SJSA1 (cell line): ENCODE measurements at regions not wholly inside any gene's neighbourhood (a gene's known extent, or its start where the extent isn't known, plus 50 kb on each side); places are given as distances from the start of the nearest gene placed in this dataset.

Experiments
- DNase-seq, 2 experiments: peaks; one replicate each; pipeline ENCODE4 v3.0.0-alpha.2; 2015 to 2020; ENCODE audit warnings: low spot score in 2 of 2, low read depth in 1 of 2
- H3K27ac ChIP-seq: fragments of 250-450 bp; sonication (Bioruptor Pico); 2 replicates; pipeline ENCODE4 v1.5.1; 2020; ENCODE audit warnings: mild to moderate bottlenecking, moderate library complexity
- H3K27me3 ChIP-seq: fragments of 250-450 bp; sonication (Bioruptor Pico); replicated peaks from 2 replicates; pipeline ENCODE4 v1.5.1; 2020; ENCODE audit warnings: mild to moderate bottlenecking, moderate library complexity
- H3K36me3 ChIP-seq: fragments of 250-450 bp; sonication (Bioruptor Pico); 2 replicates; pipeline ENCODE4 v1.5.1; 2020; ENCODE audit warnings: mild to moderate bottlenecking
- H3K4me1 ChIP-seq: fragments of 250-450 bp; sonication (Bioruptor Pico); replicated peaks from 2 replicates; pipeline ENCODE4 v1.6.1; 2021; ENCODE audit warnings: mild to moderate bottlenecking
- H3K4me3 ChIP-seq: fragments of 250-450 bp; sonication (Bioruptor Pico); 2 replicates; pipeline ENCODE4 v1.5.1; 2020; ENCODE audit warnings: mild to moderate bottlenecking
- H3K9me3 ChIP-seq: fragments of 250-450 bp; sonication (Bioruptor Pico); replicated peaks from 2 replicates; pipeline ENCODE4 v1.5.1; 2020; ENCODE audit warnings: mild to moderate bottlenecking

DNA sequence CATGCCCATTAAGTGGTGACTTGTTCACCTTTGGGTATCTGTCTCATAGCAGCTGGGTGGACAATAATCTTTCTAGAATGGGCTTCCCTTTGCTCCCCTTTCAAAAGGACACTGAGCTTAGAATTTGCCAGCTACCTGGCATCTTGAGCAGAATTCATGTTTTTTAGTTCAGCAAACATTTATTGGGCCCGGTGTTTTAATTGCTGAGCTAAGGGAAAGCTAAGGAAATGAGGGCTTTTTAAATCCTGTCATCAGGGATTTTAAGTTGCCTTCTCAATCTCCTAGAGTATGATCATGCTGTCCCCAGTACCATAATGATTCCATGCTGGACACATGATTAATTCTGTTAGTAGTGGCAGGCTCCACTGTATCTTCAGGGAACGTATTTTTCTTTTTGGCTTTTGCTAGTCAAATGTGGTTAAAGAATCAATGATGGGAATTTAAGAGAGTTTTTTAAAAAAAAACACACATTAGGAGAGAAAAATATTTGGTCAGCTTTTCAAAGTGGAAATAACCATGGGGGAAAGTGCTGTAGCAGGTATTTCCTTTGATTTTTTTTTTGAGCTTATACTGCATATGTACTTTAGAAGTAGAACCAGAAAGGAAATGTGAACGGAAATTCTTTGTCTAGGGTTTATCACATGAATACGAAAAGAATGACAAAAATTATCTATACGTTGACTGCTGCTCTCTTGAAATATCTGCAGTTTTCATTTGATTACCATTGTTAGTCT, 208.9 kb downstream of the CLCN4 start:
- H3K4me1 ChIP-seq: no peaks in the 10 kb centered on the region
- H3K36me3 ChIP-seq: no peaks in the 10 kb centered on the region
- no peaks in the 10 kb centered on the region for H3K27me3 ChIP-seq
- no peak for DNase-seq
- H3K4me3 ChIP-seq: no peak overlapping the region
- no peaks in the 10 kb centered on the region for H3K9me3 ChIP-seq
- H3K27ac ChIP-seq: no peak overlapping the region

DNA sequence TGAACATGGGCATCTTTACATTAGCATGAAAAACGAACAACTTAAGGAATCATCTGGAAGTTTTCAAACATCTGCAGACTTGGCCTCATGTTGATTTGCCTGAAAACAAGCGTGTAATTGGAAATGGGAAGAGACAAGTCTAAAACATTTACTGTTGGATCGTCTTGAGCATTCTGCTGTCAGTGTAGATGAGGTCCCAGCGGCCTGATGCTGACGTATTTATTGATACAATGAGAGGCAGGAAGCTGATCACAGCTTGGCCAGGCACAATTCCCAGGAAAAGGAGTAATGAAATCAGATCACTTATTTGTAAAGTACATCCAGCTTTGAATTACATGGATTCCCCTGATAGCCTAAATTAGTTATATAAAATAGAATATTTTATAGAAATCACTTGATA, 210.6 kb downstream of the CLCN4 start:
- Histone ChIP-seq H3K4me1 (no peaks in the 10 kb centered on the region), H3K27me3 (no peaks in the 10 kb centered on the region), H3K27ac (no peak overlapping the region), H3K9me3 (no peaks in the 10 kb centered on the region), H3K4me3 (no peak overlapping the region), H3K36me3 (no peaks in the 10 kb centered on the region)
- DNase-seq: no peak

DNA sequence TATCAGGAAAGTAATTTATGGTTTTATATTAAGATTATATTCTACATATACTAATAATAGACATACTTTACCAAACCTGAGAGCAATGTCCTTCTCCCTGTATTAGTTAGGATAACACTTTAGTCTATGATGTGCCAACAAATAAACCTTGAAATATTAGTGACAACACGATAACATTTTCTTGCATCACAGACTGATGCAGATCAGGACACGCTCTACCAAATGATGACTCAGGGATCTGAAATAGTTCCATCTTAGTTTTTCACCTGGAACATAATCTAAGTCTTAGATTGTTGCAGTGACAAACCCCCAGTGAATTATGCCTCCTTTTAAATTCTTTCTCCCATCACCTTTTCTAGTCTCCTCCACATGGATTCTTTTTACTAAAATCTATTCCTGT, 214.2 kb downstream of the CLCN4 start:
- no peak overlapping the region for H3K27ac ChIP-seq
- no peak for DNase-seq
- H3K4me1 ChIP-seq: no peaks in the 10 kb centered on the region

DNA sequence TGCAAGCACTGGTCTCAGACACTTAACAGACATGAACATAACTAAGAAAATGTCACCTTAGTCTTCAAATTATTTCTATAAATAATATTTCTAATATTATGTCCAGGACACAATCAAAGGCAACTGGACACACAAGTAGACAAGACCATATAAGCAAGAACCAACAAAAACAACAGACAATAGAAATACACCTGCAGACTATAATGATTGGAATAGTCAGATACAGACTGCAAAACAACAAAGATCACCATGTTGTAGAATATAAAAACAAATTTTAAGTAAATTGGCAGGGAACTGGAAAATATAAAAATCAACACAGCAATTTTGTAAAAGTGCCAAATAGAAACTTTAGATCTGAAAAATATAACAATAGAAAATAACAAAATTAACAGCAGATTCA, 220.7 kb downstream of the CLCN4 start:
- H3K27me3 ChIP-seq: no peaks in the 10 kb centered on the region
- H3K9me3 ChIP-seq: no peaks in the 10 kb centered on the region
- no peak overlapping the region for H3K27ac ChIP-seq
- H3K4me1 ChIP-seq: no peaks in the 10 kb centered on the region
- no peak for DNase-seq
- no peaks in the 10 kb centered on the region for H3K36me3 ChIP-seq
- no peak overlapping the region for H3K4me3 ChIP-seq

More for the DNA sequence above, 214.2 kb downstream of the CLCN4 start:
- no peak overlapping the region for H3K4me3 ChIP-seq
- H3K9me3 ChIP-seq: no peaks in the 10 kb centered on the region
- no peaks in the 10 kb centered on the region for H3K36me3 ChIP-seq
- H3K27me3 ChIP-seq: no peaks in the 10 kb centered on the region

DNA sequence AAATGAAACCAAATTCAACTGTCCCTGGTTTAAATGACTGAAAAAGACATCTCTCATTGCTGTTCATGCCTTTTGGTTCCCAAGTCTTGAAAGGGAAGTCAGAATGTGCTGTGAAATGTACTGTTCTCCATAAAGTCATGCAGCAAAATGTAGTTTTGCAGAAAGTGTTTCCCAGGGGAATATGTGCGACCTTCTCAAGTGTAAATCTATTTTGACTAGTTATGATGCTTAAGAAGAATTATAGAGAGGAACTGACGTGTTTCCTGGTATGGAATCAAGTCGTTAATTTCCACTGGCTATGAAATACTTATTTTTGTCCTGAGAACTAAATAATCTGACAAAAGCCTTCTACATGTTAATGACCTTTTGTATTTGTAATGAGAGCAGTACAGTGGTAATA, 223.1 kb downstream of the CLCN4 start:
- H3K4me1 ChIP-seq: no peaks in the 10 kb centered on the region
- no peaks in the 10 kb centered on the region for H3K36me3 ChIP-seq
- H3K27ac ChIP-seq: no peak overlapping the region
- H3K27me3 ChIP-seq: no peaks in the 10 kb centered on the region
- no peak for DNase-seq
- H3K9me3 ChIP-seq: no peaks in the 10 kb centered on the region
- no peak overlapping the region for H3K4me3 ChIP-seq

DNA sequence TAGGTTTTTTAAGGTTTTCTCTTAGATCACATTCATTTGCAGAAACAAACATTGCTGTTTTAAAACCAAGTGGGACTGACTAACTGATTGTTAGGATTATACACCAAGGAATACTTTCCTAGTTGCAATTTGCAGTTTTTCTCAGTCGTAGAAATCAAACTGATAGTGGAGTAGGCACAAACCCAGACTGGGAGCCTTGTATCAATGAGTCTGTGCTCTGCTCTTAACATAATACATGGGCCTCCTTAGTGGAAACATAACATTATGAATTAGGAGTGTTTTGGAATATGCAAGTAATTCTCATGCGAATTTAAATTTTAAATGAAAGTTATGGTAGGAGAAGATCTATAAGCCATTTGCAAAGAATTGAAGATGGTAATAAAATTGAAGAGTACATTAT, 223.5 kb downstream of the CLCN4 start:
- H3K4me3 ChIP-seq: no peak overlapping the region
- H3K27me3 ChIP-seq: no peaks in the 10 kb centered on the region
- no peak overlapping the region for H3K27ac ChIP-seq
- no peaks in the 10 kb centered on the region for H3K9me3 ChIP-seq
- H3K4me1 ChIP-seq: no peaks in the 10 kb centered on the region
- H3K36me3 ChIP-seq: no peaks in the 10 kb centered on the region
- DNase-seq: no peak

DNA sequence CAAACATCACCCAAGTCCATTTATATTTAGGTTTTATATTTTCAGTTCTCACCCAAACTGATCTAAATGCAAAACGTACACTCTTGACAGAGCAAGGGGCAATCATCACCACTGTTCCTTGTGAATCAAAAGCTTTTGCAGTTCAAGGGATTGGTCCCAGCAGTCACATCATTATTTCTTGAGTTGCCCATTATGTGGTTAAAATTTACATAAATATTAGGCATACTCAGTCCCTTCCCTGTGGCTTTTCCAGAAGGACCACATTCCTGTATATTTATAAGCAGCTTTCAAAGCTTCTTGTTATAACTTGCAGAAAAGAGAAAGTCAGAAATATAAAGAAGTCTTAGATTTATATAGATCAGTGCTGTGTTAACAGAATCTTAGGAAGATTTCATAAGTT, 224.4 kb downstream of the CLCN4 start:
- no peak for DNase-seq
- no peaks in the 10 kb centered on the region for H3K36me3 ChIP-seq
- no peaks in the 10 kb centered on the region for H3K27me3 ChIP-seq
- no peak overlapping the region for H3K27ac ChIP-seq
- H3K4me3 ChIP-seq: no peak overlapping the region
- H3K9me3 ChIP-seq: no peaks in the 10 kb centered on the region
- H3K4me1 ChIP-seq: no peaks in the 10 kb centered on the region

DNA sequence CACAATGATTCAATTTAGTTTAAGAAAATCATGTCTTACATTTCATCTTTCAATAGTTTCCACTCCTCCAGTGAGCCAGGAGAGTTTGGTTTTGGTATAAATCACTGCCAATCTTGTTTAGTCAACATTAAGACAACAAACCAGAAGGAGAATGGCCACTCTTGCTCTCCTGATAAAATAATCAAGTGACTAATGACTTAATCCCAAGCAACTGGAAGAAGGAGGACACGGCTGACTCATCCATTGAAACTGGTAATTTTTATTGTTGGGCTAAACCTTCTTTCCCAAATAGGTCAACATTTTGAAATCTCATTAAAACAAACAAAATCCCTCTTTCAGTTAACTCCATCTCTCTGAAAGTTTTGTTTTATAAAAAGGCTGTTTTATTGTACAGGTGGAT, 230.2 kb downstream of the CLCN4 start:
- H3K27ac ChIP-seq: no peak overlapping the region
- H3K9me3 ChIP-seq: no peaks in the 10 kb centered on the region
- DNase-seq: peak in 1 of 2 experiments; percentile 57
- peaks cover 12% of the 10 kb centered on the region for H3K4me1 ChIP-seq
- H3K27me3 ChIP-seq: no peaks in the 10 kb centered on the region
- H3K36me3 ChIP-seq: no peaks in the 10 kb centered on the region
- H3K4me3 ChIP-seq: no peak overlapping the region

DNA sequence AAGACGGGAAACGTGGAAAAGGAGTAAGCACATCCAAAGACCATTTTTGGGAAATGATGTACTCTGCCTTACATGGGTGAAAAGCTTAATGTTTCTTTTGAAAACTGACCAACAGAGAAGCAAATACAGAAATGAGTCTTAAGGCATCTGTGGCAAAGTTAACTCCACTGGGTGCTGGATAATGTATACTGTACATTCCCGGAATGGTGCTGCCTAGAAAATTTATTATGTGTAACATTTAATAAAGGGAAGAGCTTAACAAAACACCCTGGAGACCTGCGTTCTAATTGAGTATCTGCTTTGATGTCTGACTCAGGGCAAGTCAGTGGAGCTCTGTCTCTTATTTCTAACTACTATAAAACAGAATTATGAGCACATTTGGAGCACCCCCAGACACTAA, 230.2 kb downstream of the MID1 start:
- DNase-seq: no peak
- Histone ChIP-seq H3K27me3 (no peaks in the 10 kb centered on the region), H3K27ac (no peak overlapping the region), H3K4me3 (no peak overlapping the region), H3K36me3 (no peaks in the 10 kb centered on the region), H3K9me3 (no peaks in the 10 kb centered on the region), H3K4me1 (peaks cover 29% of the 10 kb centered on the region)

DNA sequence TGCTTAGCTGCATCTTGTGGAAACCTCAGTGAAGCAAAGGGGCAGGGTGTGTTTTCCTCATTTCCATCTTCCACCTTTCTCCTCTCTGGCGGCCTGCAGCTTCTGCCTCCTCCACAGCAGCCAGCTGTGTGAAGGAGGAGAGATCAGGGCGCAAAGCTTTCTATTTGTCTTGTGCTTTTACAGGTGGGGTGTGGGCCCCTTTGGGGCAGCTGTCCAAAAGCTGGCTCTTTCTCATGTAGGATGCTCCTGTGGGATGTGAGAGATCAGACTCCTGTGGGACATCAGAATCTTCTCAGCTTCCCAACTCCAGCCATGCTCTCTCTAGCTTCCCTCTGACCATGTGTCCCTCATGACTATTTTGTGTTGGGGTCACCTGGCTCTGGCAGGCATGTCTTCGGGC, 227.1 kb downstream of the MID1 start:
- DNase-seq: no peak
- Histone ChIP-seq H3K9me3 (no peaks in the 10 kb centered on the region), H3K4me3 (no peak overlapping the region), H3K27me3 (no peaks in the 10 kb centered on the region), H3K36me3 (no peaks in the 10 kb centered on the region), H3K4me1 (peaks cover 23% of the 10 kb centered on the region), H3K27ac (no peak overlapping the region)

DNA sequence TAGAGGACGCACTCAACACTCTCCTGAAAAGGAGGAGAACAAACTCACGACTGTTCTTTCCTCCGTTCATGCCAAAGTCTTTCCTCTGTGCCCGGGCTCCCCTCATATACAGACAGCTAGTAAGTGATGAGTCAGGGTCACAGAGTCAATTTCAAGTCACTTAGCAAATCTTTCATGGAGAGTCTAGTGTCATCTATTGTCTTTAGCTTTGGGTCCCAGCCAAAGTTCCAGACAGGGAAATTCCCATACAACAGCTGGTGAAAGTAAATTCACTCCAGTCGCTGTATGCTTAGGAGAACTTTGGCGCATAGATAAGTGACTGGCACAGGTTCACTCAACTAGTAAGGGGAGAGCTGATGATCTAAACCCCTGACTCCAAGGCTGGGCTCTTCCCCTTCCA, 226.5 kb downstream of the MID1 start:
- Histone ChIP-seq H3K27me3 (no peaks in the 10 kb centered on the region), H3K4me1 (peaks cover 23% of the 10 kb centered on the region), H3K36me3 (no peaks in the 10 kb centered on the region), H3K27ac (no peak overlapping the region), H3K9me3 (no peaks in the 10 kb centered on the region), H3K4me3 (no peak overlapping the region)
- peak; percentile 61 to 62 for DNase-seq

DNA sequence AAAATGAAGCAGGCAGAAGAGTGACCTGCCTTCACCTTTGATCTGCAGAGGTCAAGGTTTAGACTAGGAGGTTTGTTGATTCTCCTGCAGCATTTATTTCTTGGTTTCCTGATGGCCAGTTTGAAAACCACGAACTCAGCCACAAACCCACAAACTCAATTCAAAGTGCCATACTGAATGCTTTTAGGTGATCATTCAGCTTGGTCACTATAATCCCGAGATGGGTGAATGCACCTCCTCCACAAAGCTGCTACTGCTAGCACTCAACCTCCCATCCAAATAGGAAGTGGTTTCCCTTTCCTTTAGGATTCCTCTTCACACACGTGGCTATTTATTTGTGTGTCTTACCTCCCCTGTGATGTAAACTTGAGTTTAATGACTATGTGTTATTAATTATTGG, 225.2 kb downstream of the MID1 start:
- Histone ChIP-seq H3K4me3 (no peak overlapping the region), H3K4me1 (peaks cover 23% of the 10 kb centered on the region), H3K27me3 (no peaks in the 10 kb centered on the region), H3K9me3 (no peaks in the 10 kb centered on the region), H3K36me3 (no peaks in the 10 kb centered on the region), H3K27ac (no peak overlapping the region)
- DNase-seq: peak in 1 of 2 experiments; percentile 21
